Kidney epithelial cell (primary cell): ENCODE measurements at regions not wholly inside any gene's neighbourhood (a gene's known extent, or its start where the extent isn't known, plus 50 kb on each side); places are given as distances from the start of the nearest gene placed in this dataset.

Experiments used
- DNase-seq: peaks from one replicate; pipeline ENCODE4 v3.0.0-alpha.2; 2010; ENCODE audit warnings: low read depth
- H3K27me3 ChIP-seq: 2 replicates; pipeline ENCODE4 v1.6.0; 2011; ENCODE audit warnings: low read length; ENCODE audit not compliant: control insufficient read depth, insufficient read depth
- H3K36me3 ChIP-seq: 2 replicates; pipeline ENCODE4 v1.5.1; 2011; ENCODE audit warnings: low read length; ENCODE audit not compliant: control insufficient read depth, insufficient read depth
- H3K4me3 ChIP-seq: 2 replicates; pipeline ENCODE4 v1.5.1; 2011; ENCODE audit warnings: low read depth, mild to moderate bottlenecking, control low read depth, low read length
- CTCF ChIP-seq: IDR thresholded peaks from 2 replicates; pipeline ENCODE4 v1.5.1; 2011; ENCODE audit warnings: mild to moderate bottlenecking, moderate library complexity, low read length, control low read depth, inconsistent platforms; ENCODE audit not compliant: insufficient read depth, poor library complexity, severe bottlenecking

- DNase-seq: no peak
- Histone ChIP-seq H3K36me3 (no peaks in the 10 kb centered on the region), H3K4me3 (no peak overlapping the region), H3K27me3 (no peaks in the 10 kb centered on the region)
- TF ChIP-seq CTCF: no peak
Observed at GRCh38 chr13:79096099-79096498, 310.0 kb downstream of the RBM26 start.

- no peak for TF ChIP-seq CTCF
- H3K36me3 ChIP-seq: no peaks in the 10 kb centered on the region
- H3K4me3 ChIP-seq: no peak overlapping the region
- no peaks in the 10 kb centered on the region for H3K27me3 ChIP-seq
- DNase-seq: no peak
Observed at GRCh38 chr13:79090552-79091124, 315.4 kb downstream of the RBM26 start.

- Histone ChIP-seq H3K4me3 (no peak overlapping the region), H3K36me3 (no peaks in the 10 kb centered on the region), H3K27me3 (no peaks in the 10 kb centered on the region)
- TF ChIP-seq CTCF: no peak
- DNase-seq: no peak
Observed at GRCh38 chr13:79084802-79085424, 321.1 kb downstream of the RBM26 start.

GRCh38 chr13:79081942-79082341, 324.1 kb downstream of the RBM26 start:
- Histone ChIP-seq H3K4me3 (no peak overlapping the region), H3K27me3 (no peaks in the 10 kb centered on the region), H3K36me3 (no peaks in the 10 kb centered on the region)
- DNase-seq: no peak
- TF ChIP-seq CTCF: no peak

- TF ChIP-seq CTCF: no peak
- Histone ChIP-seq H3K36me3 (no peaks in the 10 kb centered on the region), H3K27me3 (no peaks in the 10 kb centered on the region), H3K4me3 (no peak overlapping the region)
- no peak for DNase-seq
Observed at GRCh38 chr13:79079351-79079839, 326.7 kb downstream of the RBM26 start.

- no peak for TF ChIP-seq CTCF
- Histone ChIP-seq H3K36me3 (no peaks in the 10 kb centered on the region), H3K4me3 (no peak overlapping the region), H3K27me3 (no peaks in the 10 kb centered on the region)
- no peak for DNase-seq
Observed at GRCh38 chr13:79075703-79076102, 330.4 kb downstream of the RBM26 start.
